HCT116 (cell line): ENCODE measurements at regions not wholly inside any gene's neighbourhood (a gene's known extent, or its start where the extent isn't known, plus 50 kb on each side); places are given as distances from the start of the nearest gene placed in this dataset.

Experiments
- EGR1 ChIP-seq: IDR thresholded peaks from 2 replicates; pipeline ENCODE4 v1.6.1; 2012; ENCODE audit warnings: low read depth
- EZH2 ChIP-seq: fragments of 200-600 bp; sonication (generic); IDR thresholded peaks from 2 replicates; pipeline ENCODE4 v1.6.1; 2017; ENCODE audit warnings: antibody characterized with exemption, mixed run types
- EZH2phosphoT487 ChIP-seq: fragments of 200-600 bp; IDR thresholded peaks from 2 replicates; pipeline ENCODE4 v1.6.1; 2018; ENCODE audit warnings: antibody characterized with exemption, borderline replicate concordance
- JUND ChIP-seq: IDR thresholded peaks from 2 replicates; pipeline ENCODE4 v1.6.1; 2012
- POLR2A ChIP-seq: IDR thresholded peaks from 2 replicates; pipeline ENCODE4 v1.7.0; 2011; ENCODE audit warnings: borderline replicate concordance; ENCODE audit not compliant: insufficient read depth, insufficient read length; ENCODE audit errors: extremely low read depth
- RAD21 ChIP-seq: IDR thresholded peaks from 2 replicates; pipeline ENCODE4 v1.6.1; 2012; ENCODE audit warnings: low read depth, mild to moderate bottlenecking
- SP1 ChIP-seq: IDR thresholded peaks from 2 replicates; pipeline ENCODE4 v1.6.1; 2012; ENCODE audit warnings: low read depth
- YY1 ChIP-seq: IDR thresholded peaks from 2 replicates; pipeline ENCODE4 v1.6.1; 2011; ENCODE audit warnings: low read length, low read depth, moderate library complexity, mild to moderate bottlenecking; ENCODE audit not compliant: insufficient replicate concordance; ENCODE audit errors: extremely low read depth
- TF ChIP-seq, protein P1 (sequence below), 3 experiments: fragments of 200-600 bp in 1 of 3; sonication (generic) in 1 of 3; IDR thresholded peaks in 2 of 3; conservative IDR thresholded peaks in 1 of 3; 2 replicates each; pipeline ENCODE4 v1.5.1; 2012 to 2017; ENCODE audit warnings: low read depth in 2 of 3, low read length in 2 of 3, antibody characterized with exemption in 1 of 3, borderline replicate concordance in 1 of 3, control low read depth in 1 of 3, mild to moderate bottlenecking in 1 of 3, mixed read lengths in 1 of 3, mixed run types in 1 of 3, moderate library complexity in 1 of 3; ENCODE audit not compliant: insufficient read depth in 1 of 3
- TF ChIP-seq, protein P2 (sequence below): IDR thresholded peaks from 2 replicates; pipeline ENCODE4 v1.6.1; 2012; ENCODE audit warnings: low read depth
- TF ChIP-seq, protein P3 (sequence below): IDR thresholded peaks from 2 replicates; pipeline ENCODE4 v1.6.1; 2012

DNA sequence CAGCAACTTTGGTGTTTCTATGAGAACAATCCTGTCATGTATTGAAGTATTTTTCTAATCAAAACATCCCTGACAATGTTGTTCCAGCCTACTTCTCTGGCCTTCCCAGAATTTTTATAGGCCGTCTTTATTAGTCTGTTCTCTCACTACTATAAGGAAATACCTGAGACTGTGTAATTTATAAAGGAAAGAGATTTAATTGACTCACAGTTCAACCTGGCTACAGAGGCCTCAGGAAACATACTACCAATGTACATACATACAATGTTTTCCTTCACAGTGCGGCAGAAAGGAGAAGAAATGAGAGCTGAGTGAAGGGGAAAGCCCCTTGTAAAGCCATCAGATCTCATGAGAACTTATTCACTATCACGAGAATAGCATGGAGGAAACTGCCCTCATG is 484.7 kb upstream of the PODXL start:
- TF ChIP-seq RAD21 (no peak), EZH2 (no peak), POLR2A (no peak), EGR1 (no peak), YY1 (no peak), JUND (no peak), SP1 (no peak), EZH2phosphoT487 (no peak)
- TF ChIP-seq, protein P1, sequence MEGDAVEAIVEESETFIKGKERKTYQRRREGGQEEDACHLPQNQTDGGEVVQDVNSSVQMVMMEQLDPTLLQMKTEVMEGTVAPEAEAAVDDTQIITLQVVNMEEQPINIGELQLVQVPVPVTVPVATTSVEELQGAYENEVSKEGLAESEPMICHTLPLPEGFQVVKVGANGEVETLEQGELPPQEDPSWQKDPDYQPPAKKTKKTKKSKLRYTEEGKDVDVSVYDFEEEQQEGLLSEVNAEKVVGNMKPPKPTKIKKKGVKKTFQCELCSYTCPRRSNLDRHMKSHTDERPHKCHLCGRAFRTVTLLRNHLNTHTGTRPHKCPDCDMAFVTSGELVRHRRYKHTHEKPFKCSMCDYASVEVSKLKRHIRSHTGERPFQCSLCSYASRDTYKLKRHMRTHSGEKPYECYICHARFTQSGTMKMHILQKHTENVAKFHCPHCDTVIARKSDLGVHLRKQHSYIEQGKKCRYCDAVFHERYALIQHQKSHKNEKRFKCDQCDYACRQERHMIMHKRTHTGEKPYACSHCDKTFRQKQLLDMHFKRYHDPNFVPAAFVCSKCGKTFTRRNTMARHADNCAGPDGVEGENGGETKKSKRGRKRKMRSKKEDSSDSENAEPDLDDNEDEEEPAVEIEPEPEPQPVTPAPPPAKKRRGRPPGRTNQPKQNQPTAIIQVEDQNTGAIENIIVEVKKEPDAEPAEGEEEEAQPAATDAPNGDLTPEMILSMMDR (IDR thresholded peaks at IDR 0.05 in 2 of 3, conservative IDR thresholded peaks at IDR 0.05 in 1 of 3; ENCODE audit: borderline replicate concordance in 1 of 3, insufficient read depth in 1 of 3, low read depth in 2 of 3, low read length in 2 of 3) = no peak
- TF ChIP-seq, protein P2, sequence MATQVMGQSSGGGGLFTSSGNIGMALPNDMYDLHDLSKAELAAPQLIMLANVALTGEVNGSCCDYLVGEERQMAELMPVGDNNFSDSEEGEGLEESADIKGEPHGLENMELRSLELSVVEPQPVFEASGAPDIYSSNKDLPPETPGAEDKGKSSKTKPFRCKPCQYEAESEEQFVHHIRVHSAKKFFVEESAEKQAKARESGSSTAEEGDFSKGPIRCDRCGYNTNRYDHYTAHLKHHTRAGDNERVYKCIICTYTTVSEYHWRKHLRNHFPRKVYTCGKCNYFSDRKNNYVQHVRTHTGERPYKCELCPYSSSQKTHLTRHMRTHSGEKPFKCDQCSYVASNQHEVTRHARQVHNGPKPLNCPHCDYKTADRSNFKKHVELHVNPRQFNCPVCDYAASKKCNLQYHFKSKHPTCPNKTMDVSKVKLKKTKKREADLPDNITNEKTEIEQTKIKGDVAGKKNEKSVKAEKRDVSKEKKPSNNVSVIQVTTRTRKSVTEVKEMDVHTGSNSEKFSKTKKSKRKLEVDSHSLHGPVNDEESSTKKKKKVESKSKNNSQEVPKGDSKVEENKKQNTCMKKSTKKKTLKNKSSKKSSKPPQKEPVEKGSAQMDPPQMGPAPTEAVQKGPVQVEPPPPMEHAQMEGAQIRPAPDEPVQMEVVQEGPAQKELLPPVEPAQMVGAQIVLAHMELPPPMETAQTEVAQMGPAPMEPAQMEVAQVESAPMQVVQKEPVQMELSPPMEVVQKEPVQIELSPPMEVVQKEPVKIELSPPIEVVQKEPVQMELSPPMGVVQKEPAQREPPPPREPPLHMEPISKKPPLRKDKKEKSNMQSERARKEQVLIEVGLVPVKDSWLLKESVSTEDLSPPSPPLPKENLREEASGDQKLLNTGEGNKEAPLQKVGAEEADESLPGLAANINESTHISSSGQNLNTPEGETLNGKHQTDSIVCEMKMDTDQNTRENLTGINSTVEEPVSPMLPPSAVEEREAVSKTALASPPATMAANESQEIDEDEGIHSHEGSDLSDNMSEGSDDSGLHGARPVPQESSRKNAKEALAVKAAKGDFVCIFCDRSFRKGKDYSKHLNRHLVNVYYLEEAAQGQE = no peak
- TF ChIP-seq, protein P3, sequence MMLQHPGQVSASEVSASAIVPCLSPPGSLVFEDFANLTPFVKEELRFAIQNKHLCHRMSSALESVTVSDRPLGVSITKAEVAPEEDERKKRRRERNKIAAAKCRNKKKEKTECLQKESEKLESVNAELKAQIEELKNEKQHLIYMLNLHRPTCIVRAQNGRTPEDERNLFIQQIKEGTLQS = no peak
